CD4-positive, alpha-beta T cell treated with Interferon alpha-2 for 1 hour (primary cell): ENCODE measurements at regions not wholly inside any gene's neighbourhood (a gene's known extent, or its start where the extent isn't known, plus 50 kb on each side); places are given as distances from the start of the nearest gene placed in this dataset.

ENCODE experiments used
- DNase-seq, 2 donors: peaks; one replicate each; pipeline ENCODE4 v3.0.0-alpha.2; 2020 to 2022

GRCh38 chrX:39304746-39305145, 503.5 kb downstream of the MID1IP1 start:
- no peak for DNase-seq

DNA sequence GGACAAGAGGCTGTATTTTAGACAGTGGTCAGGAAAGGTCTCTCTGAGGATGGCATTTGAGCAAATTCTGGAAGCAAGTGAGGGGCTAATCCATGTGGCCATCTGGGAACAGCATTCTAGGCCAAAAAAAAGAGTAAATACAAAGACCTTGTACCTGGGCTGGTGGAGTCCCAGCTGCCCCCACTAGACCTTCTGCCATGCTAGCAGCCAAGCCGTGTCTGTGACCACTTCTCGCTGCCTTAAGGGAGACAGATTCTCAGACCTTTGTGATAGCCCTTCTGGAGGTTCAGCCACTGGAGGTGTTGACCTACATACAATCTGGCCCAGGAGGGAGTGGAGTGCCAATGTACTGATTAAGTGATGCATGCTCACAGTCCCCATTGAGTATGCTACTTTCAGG, 506.2 kb downstream of the MID1IP1 start:
- no peak for DNase-seq

- no peak for DNase-seq
Observed at GRCh38 chrX:39308126-39308525, 506.9 kb downstream of the MID1IP1 start.

DNA sequence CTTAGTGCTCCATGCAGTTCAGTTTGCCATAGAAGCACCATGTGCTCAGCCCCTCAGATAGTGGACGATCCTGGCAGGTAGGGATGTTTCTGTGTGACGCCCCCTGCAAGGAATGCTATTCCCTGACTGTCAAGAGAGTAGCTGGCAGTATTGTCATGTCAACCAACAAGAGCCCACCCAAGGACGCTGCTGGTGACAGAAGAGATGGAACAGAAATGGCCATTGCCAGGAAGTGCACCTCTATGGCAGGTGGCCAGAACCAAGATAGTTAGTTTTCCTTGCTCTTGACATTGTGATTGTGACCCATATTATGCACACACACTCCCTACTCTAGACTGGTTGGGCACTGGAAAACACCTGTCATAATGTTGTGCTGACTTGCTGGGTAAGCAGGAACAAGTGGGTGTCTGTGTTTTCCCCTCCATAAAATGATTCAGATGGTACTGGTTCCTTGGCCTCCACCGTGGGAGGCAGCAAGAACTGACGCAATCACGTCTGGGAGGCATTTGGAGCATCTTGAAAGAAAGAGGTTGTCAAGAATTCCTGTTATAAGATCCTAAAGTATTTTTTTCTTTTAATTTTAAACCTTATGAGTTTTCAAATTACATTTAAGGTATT, 507.9 kb downstream of the MID1IP1 start:
- DNase-seq = peak in 1 of 2 donors; percentile 44

DNA sequence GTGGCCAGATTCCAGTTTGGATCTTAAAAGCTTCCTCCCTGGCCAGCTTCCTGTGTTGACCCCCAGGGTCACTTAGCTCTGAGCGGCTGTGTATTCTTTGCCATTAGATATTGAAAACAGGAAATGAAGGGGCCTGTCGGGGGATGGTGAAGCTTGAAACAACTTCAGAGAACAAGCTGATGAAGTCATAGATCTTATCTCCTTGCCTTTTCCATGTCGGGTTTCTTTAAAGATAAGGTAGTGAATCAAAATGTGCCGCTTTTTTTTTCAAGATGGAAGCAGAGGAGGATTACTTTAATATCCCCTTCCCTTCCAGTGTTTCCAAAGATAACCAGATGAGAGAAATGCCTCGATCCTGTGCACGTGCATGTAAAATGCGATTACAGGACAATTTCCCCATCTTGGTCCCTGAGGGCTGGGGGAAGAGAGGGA, 508.5 kb downstream of the MID1IP1 start:
- peak; percentile 40 to 70 for DNase-seq

DNA sequence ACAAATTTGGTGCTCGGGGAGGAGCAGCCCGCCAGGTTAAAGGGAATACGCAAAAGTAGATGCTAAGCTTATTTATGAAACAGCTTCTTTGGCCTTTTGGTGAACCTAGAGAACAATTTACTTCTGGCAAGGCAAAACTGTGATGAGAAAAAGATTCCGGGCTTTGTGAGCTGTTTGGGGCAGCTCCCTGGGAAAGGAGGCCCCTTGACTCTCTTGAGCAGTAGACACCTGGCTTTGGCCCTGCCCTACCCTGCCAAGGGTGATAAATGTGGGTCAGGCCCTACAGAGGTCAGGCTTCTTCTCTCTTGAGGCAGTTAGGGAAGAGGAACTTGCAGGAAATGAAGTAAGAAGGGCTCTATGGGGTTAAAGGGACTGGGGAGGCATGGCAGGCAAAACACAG, 509.6 kb downstream of the MID1IP1 start:
- no peak for DNase-seq

DNA sequence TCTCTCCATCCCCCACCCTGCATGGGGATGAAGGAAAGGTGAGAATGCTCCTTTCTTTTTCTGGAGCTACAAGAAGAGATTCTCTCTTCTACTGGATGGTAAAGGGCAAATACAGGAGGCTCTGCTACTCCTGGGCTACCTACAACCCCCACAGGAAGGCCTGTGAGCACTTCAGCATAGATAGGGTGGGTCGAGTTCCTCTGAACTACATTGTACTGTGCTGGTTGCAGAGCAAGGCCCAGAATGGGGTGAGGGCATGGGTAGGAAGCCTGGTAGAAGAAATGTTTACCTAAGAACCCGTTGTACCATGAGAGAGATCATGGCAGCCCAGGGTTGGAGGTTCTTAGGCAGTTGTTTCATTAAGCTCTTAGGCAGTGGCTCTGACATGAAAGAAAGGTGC, 510.4 kb downstream of the MID1IP1 start:
- DNase-seq = peak in 1 of 2 donors; percentile 9

DNA sequence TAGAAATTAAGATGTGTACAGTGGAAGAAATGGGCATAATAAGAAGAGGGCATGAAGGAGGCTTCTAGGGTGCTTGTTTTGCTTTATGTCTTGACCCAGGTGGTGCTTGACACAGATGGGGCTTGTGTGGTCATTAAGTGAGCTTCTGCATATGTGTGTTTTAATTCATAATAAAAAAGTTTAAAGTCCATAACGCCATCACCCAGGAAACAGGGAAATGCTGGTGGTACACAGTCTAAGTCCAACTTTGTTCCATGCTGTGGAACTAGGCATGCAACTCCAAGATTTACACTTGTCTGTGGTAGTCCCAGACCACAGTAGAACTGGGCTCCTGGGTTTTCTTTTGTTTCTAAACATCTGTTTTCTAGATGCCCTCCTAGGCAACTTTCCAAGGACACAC, 511.9 kb downstream of the MID1IP1 start:
- no peak for DNase-seq

DNA sequence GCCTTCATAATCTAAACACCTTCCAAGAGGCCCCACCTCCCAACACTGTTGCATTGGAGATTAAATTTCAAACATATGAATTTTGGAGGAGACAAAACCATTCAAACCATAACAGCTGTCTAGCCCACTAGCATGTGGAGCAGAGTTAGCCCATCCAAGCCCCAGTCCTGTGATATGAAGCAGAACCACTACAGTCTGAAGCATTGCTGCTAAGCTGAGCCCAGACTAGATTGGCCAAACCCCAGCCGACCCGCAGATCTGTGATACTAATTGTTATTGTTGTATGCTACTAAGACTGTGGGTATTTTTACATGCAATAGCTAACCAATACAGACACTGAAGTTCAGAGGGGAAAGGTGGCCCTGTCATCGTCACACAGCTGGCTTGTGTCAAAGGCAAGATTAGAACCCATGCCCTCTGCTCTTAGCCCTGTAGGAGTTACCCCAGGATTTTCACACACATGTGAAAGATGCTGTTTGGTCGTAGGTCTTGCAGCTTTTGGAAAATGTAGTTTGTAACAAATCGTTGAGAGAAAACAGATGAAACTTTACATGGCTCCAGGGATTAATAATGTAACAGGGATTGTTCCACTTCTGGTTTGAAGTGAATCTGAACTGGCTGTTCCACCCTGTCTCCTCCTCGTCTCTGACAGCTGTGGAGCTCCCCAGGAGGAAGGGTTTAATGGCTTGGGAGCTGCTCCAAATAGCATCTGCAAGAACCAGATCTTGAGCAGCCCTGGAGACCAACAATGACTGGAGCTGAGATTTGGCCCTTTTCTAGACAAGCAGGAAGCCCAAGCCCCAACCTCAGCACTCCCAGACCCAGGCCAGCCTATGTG, 517.5 kb downstream of the MID1IP1 start:
- DNase-seq = no peak

DNA sequence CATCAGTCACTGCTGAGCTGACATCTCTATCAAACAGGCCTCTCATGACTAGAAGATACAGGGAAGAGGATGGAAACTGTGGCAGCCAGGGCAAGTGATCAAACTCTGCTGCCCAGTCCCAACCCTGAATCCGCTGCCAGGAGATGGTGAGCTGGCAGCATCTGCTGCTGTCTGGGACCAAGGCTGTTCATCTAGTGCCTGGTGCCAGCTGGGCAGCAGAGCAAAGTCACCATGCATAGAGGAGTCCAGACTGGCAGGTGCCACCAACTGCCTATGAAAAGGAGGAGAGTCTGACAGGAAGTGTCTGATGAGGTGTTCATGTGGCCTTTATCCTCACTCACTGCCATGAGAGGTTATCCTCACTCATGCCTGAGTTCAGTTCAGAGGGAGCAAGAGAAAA, 518.9 kb downstream of the MID1IP1 start:
- no peak for DNase-seq

DNA sequence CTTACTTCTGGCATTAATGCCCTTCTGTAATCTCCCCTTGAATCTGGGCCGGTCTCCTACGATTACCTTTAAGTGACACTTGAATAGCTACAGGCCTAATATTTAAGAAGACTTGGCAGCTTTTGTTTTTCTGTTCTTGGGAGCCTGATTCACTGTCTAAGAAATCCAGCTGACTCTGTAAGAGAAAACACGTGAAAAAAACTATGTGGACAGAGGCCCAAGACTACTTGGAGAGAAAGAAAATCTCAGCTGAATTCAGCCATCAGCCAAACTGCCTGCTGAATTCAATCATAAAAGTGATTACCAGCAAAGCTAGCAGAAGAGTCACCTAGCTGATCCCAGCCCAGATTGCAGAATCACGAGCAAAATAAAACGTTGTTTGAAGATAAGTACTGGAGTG, 521.2 kb downstream of the MID1IP1 start:
- no peak for DNase-seq

DNA sequence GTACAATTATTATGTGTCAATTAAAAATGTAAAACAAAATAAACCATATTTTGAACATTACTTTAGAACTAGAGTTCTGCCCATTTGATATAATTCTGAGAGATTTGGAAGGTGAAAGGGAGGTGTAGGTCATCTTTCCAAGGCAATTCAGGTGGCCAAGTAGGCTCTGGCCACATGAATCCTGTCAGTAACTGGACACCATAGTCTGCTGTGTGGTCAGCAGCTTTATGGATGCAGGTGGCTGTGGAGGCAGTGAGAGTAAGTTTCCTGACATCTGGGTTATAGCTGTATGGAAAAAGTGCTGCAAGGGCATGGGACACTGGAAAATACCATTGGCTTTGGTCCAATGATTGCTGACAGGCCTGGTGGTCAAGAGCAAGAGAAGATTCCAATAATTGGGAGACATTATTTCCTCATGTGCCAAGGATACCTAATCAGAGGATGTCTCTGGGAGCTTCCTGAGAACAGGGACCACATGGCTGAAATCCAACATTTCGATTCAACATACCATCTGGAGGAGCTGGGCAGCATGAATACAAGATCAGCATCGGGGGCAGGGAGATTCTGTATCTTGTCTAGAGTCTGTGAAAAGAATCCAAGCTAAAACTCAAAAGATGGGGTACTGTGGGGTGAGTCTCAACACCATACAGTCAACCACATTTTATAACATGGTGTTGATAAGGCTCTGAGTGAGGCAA, 523.1 kb downstream of the MID1IP1 start:
- no peak for DNase-seq

GRCh38 chrX:39327255-39327654, 526.0 kb downstream of the MID1IP1 start:
- peak; percentile 9 to 30 for DNase-seq

DNA sequence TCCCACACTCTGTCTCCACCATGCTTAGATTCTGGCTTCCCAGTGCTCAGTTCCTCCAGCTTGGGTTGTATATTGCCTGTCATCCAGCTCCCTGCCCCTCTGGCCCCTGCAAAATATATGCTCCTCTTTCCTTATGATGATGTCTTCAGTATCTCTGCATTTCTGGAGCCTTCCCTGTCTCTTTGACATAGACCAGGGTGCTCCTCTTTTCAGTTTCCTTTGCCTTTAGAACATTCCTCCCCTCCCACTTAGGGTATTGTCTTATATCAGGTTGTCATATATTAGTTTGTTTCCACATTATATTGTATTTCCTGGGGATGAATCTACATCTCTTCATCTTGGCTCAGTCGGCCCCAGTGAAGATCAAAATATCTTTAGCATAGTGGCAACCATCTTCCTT, 526.4 kb downstream of the MID1IP1 start:
- DNase-seq = no peak

DNA sequence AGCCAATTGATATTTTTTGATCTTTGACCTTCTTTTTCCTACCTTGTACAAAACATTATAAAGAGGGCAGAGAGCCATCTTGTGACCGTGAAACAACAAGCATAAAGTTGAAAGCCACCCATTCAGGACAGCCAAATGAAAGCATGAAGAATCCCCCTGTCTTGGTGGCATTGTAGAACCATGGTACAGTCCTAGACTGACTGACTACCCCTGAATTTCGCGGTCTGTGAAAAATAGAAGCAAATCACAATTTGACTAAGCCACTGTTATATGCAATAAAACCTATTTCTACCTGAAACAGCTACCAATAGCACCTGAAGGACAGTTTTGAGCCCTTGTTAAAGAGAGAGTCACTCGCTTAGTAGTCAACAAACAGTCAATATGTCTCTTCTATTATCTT, 527.4 kb downstream of the MID1IP1 start:
- no peak for DNase-seq

DNA sequence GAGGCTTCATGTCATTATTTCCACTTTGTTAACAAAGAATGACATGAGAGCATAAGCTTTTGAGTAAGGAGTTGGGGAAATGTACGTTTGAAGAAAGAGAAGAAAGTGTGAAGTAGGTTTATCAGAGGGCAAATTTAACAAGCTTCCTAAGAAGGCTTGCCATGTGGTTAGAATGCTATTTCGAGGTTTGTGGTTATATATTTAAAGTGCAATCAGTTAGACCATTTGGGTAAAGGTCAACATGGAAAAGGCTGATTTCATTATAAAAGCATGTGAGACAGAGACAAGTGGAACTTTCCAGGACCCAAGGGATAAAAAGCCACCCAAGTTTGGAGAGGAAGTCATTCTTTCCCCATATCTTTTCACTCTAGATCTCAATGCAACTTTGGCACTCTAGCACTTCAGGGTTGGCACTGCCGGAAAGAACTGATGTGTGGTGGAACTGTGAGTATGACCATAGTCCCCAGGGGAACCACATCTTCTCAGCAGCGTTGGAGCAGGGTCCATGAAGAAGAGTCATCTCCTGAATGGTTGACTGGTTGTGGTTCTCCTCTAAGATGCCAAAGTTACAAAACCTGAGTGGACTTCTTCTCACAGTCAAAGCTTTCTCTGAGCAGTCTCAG, 529.9 kb downstream of the MID1IP1 start:
- DNase-seq = no peak

- no peak for DNase-seq
Observed at GRCh38 chrX:39333451-39333850, 532.2 kb downstream of the MID1IP1 start.

DNA sequence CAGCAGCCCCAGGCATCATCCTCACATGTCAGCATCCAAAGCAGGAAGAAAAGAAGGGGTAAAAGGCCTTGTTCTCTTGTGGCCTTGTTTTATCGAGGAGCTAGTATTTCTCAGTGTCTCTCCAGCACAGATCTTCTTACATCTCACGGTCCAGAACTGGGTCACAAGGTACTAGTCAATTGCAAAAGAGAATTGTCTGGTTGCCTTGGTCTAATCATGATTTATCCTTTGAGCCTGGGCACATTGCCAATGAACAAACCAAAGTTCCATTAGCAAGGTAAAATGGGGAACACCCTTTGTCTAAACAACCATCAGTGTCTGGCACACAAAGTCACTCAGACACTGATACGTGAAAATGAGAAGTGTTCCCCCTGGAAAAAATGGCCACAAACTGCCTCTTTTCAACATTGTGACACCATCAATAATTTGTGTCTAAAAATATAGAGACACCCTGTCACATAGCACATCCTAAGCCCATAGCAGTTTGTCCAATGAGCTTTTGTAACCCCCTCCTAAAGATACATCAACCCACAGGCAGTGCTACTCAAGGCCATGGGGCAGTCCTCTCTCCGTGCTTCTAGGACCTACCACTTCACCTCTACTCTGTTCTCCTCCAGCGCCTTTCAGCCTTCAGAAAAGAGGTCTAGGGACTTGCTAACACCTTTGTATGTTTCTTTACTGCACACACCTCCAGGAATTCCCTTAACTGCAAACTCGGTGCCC, 534.4 kb downstream of the MID1IP1 start:
- no peak for DNase-seq

DNA sequence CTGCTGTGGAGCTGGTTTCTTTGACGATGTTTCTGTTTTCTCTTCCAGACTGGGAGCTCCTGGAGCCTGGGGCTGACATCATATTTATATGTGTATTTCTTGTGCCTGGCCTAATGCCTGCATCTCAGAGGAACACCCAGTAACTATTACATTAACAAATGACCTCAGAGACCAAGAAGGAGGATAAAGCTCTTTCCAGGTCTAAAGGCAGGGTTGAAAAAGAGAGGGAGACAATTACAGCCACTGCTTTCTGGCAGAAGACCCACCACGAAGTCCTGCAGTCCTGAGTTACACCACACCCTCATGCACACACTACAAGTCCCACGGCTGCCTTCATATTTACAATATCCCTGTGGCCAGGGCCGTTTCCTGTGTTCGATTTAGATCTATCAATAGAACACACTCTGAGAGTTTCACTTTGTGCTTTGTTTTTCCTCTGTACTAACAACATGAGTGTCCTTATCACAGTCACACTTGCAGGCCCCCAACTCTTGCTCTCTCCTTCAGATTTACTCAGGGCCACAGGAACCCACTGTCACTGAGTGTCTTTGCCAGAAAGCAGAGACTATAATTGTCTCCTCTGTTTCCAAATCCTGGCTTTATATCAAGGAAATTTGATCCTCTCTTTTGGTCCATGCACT, 535.5 kb downstream of the MID1IP1 start:
- DNase-seq = peak in 1 of 2 donors; percentile 36

- no peak for DNase-seq
Observed at GRCh38 chrX:39337451-39337850, 536.2 kb downstream of the MID1IP1 start.

DNA sequence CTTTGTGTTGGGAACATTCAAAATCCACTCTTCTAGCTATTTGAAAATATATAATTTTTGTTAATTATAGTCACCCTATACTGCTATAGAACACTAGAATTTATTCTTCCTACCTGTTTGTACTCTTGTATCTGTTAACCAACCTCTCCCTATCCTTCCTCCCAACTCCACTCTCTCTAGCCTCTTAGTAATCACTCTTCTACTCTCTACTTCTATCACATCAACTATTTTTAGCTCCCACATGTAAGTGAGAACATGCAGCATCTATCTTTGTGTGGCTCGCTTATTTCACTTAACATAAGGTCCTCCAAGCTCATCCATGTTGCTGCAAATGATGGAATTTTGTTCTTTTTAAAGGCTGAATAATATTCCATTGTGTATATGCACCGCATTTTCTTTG, 537.3 kb downstream of the MID1IP1 start:
- no peak for DNase-seq

- DNase-seq = no peak
Observed at GRCh38 chrX:39356119-39356807, 555.0 kb downstream of the MID1IP1 start.
